Erythroblast (primary cell): ENCODE measurements at regions not wholly inside any gene's neighbourhood (a gene's known extent, or its start where the extent isn't known, plus 50 kb on each side); places are given as distances from the start of the nearest gene placed in this dataset.

Experiments
- GATA1 ChIP-seq: IDR thresholded peaks from 2 replicates; pipeline ENCODE4 v1.6.1; 2011; ENCODE audit warnings: low read depth, mild to moderate bottlenecking, control low read depth, low read length, moderate library complexity
- POLR2A ChIP-seq: IDR thresholded peaks from 2 replicates; pipeline ENCODE4 v1.6.1; 2011; ENCODE audit warnings: mild to moderate bottlenecking, low read length

- no peak for TF ChIP-seq POLR2A
- TF ChIP-seq GATA1 = no peak
These were observed 98.0 kb downstream of the TMEM26 start for GRCh38 chr10:61355211-61355610.
